ENCODE measurements at regions not wholly inside any gene's neighbourhood (a gene's known extent, or its start where the extent isn't known, plus 50 kb on each side); places are given as distances from the start of the nearest gene placed in this dataset.
A peak's percentile ranks its signal among the peaks of the same experiment; 100 is the strongest.

DNA sequence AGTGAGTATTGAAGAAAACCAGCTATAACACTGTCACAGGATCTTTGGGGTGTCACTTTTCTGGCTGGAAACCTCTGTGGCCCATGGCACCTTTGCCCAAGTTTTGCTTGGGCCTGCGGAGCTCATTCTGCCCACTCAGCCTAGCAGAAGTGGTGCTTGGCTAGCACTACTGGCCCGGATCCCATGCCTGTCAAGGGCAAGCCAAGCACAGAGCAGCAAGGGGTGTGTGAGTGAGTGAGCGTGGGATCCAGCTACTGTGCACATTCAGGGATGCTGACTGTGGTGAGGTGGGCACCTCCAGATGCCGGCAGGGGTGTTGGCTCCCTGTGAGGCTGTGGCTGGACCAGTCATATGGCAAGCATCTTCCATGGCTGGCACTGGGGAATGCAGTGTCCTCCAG, 55.4 kb upstream of the RASGEF1B start:
- peak; percentile 78 for DNase-seq
- ATAC-seq, result peak; percentile 99
- intact Hi-C loops (cut with micrococcal nuclease), result no loop called here

DNA sequence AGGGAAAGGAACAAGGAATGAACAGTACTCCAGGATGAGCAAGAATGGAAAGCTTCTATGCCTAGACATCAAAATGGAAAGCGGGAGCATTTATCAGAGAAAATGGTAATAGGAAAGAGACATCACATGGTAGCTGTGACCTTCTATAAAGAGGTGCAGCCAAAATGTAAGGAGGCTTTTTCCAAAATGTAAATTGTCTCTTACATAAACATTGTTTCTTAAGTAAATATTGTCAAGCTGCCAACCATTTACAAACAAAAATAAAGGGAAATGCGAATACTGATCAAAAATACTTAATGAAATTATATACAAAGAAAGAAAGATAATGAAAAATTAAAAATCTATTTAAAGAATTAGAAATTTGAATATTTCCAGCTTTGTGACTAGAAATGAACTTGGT, 55.0 kb upstream of the RASGEF1B start:
- DNase-seq (no peak), ATAC-seq (no peak)
- intact Hi-C loops (cut with micrococcal nuclease), result no loop called here

DNA sequence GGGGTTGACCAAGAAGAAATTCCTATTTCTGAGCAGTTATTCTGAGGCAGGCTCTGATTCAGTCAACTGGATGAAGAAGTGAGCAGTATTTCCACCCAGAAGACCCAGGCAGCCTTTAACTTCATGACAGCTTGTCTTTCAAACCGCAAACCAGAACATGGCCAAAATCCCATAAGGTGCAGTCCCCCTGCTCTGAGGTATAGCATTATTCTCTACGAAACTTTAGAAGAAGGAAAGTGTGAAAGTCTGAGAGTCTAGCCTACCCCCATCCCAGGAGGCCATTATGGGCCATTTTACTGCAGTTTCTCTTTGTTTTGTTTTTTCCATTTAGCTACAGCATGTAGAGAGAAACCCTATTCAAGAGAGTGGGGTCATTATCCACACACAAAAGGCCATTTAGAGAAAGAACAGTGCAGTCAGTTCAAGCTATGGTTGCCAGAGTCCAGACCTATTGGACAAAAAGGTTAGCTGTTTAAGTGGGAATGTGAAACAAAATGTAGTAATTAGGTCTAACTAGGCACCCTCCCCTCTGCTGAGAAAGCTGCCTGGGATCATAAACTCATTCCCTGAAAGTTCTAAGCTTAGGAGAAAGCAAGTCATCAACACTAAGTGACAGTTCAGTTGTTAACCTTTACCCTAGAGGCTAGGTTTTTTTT, 52.1 kb upstream of the RASGEF1B start:
- ATAC-seq, result no peak
- intact Hi-C loops (cut with micrococcal nuclease), result no loop called here

DNA sequence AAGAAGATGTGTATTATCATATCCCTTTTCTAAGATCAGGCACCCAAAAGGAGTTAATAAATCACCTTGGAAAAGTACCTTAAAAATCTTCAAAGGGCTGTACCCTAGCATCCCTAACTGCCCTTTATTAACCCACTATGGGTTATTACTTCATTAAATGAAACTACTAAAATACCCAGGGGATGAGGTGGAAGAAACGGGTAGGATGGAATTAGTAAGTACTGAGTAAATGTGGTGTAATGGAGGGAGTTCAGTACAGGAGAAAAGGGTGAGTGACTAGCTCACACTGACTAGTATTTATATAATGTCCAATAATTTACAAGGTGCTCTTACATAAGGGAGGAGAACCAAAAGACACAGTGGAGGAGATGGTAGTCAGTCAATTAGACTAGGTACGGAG, 51.0 kb upstream of the RASGEF1B start:
- no peak for DNase-seq

More for the DNA sequence above, 52.1 kb upstream of the RASGEF1B start:
- no peak for DNase-seq

DNA sequence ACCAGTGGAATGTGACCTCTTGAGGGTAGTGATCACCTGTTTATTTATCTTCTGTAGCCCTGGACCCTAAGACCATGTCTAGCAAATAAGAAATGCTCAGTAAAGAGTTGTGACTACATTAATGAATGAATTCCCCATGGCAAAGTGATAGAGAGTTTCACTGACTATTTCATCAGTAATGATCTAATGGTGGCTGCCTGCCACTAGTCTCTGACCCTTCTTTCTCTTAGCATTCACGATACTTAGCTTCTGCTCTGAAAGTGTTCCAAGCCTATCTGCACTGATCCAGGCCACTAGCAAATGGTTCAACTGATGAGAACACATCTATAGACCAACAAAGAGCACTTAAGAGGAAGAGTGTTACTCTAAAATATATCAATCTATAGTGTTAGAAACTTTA, 50.0 kb upstream of the RASGEF1B start:
- intact Hi-C loops (cut with micrococcal nuclease), result no loop called here
- no peak for ATAC-seq
- DNase-seq, result no peak

More for the DNA sequence above, 51.0 kb upstream of the RASGEF1B start:
- ATAC-seq, result no peak
- intact Hi-C loops (cut with micrococcal nuclease), result no loop called here
